ENCODE measurements at regions not wholly inside any gene's neighbourhood (a gene's known extent, or its start where the extent isn't known, plus 50 kb on each side); places are given as distances from the start of the nearest gene placed in this dataset.

- H3K27ac Mint-ChIP-seq, result no peak overlapping the region
- CTCF ChIA-PET, result no interaction called here
- TF ChIP-seq CTCF (IDR thresholded peaks at IDR 0.05), result no peak
- H3K4me1 Mint-ChIP-seq (ENCODE audit: low read depth), result peaks cover 10% of the 10 kb centered on the region
- no peaks in the 10 kb centered on the region for H3K27me3 Mint-ChIP-seq
- ATAC-seq (no peak), DNase-seq (no peak)
- H3K4me3 Mint-ChIP-seq, result no peak overlapping the region
- POLR2A ChIA-PET, result no interaction called here
- H3K36me3 Mint-ChIP-seq (ENCODE audit: low read depth), result peaks cover 1% of the 10 kb centered on the region
- H3K9me3 Mint-ChIP-seq, result no peaks in the 10 kb centered on the region
- intact Hi-C loops (cut with micrococcal nuclease), result no loop called here
These were observed 196.5 kb downstream of the FAM76B start for GRCh38 chr11:95593111-95593510.

- Mint-ChIP-seq H3K27ac (no peak overlapping the region), H3K4me1 (ENCODE audit: low read depth) (peaks cover 10% of the 10 kb centered on the region), H3K27me3 (no peaks in the 10 kb centered on the region), H3K9me3 (no peaks in the 10 kb centered on the region), H3K36me3 (ENCODE audit: low read depth) (peaks cover 1% of the 10 kb centered on the region), H3K4me3 (no peak overlapping the region)
- POLR2A ChIA-PET, result no interaction called here
- ATAC-seq, result no peak
- intact Hi-C loops (cut with micrococcal nuclease), result no loop called here
- no peak for DNase-seq
- CTCF ChIA-PET, result no interaction called here
- TF ChIP-seq CTCF (IDR thresholded peaks at IDR 0.05), result no peak
These were observed 197.1 kb downstream of the FAM76B start for GRCh38 chr11:95592471-95592870.

DNA sequence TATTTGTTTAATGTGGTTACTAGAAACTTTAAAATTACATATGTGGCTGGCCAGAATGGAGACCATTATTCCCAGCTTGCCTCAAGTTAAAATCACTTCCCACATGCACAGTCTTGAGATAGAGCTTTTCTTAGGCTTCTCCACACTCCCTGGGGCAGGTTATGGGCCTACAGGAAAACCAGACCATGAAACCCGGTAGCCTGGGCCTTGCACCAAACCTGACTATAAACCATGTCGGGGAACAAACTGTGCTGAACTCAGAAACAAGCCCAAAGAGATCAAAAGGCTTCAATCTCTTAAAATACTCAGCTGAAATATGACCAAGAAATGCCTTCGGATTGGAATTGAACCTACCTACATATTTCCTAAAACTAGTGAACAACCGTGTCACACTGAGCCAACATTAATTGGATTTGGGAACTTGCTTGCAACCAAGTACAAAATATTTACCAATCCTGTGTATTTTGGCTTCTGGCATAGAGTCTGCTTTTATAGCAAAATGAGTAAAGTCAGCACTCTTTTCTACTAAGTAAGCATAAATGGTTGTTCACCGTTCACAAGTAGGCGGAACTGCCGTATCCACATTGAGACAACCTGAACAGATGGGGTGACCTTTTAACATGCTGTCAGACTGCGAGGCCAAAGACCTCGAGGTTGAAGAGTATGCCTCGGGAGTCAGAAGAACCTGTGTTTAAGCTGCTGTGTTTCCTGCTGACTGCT is 199.5 kb downstream of the FAM76B start:
- Mint-ChIP-seq H3K36me3 (ENCODE audit: low read depth) (no peaks in the 10 kb centered on the region), H3K9me3 (no peaks in the 10 kb centered on the region), H3K4me3 (no peak overlapping the region), H3K4me1 (ENCODE audit: low read depth) (peaks cover 8% of the 10 kb centered on the region), H3K27ac (no peak overlapping the region), H3K27me3 (no peaks in the 10 kb centered on the region)
- intact Hi-C loops (cut with micrococcal nuclease), result no loop called here
- ChIA-PET POLR2A (no interaction called here), CTCF (interaction anchor here (1.9 kb wide), 1 partner anchor 115 kb away, joined by 7 read pairs; no protein-coding TSS in a partner anchor)
- TF ChIP-seq CTCF (IDR thresholded peaks at IDR 0.05), result no peak
- DNase-seq (no peak), ATAC-seq (no peak)

DNA sequence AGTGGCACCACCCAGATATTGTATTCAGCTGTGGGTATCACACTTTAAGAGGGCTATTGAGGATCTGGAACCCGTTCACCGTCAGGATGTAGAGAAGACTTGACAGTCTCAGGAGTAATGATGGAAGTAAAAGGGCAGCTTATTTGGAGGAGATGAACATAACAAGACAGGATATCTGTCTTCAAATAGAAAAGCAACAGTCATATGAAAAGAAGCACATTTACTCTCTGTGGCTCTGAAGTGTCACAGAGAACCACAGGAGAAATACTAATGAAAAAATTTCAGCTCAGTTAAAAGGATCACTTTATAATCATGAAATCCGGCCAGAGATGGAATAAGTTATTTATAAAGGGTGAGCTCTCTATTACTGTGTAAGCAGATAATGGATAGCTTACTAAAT is 200.8 kb downstream of the FAM76B start:
- no peaks in the 10 kb centered on the region for H3K27me3 Mint-ChIP-seq
- ChIA-PET CTCF (interaction anchor here (0.9 to 2.3 kb wide), 3 partner anchors 13 to 117 kb away, joined by 3 to 9 read pairs (median 3); no protein-coding TSS in a partner anchor), POLR2A (interaction anchor here (0.6 kb wide), 1 partner anchor 111 kb away, joined by 3 read pairs; no protein-coding TSS in a partner anchor)
- no peaks in the 10 kb centered on the region for H3K36me3 Mint-ChIP-seq (ENCODE audit: low read depth)
- no peak for TF ChIP-seq CTCF (IDR thresholded peaks at IDR 0.05)
- no peak overlapping the region for H3K4me3 Mint-ChIP-seq
- ATAC-seq (no peak), DNase-seq (no peak)
- H3K27ac Mint-ChIP-seq, result no peak overlapping the region
- H3K9me3 Mint-ChIP-seq, result peaks cover 2% of the 10 kb centered on the region
- H3K4me1 Mint-ChIP-seq (ENCODE audit: low read depth), result peaks cover 14% of the 10 kb centered on the region
- intact Hi-C loops (cut with micrococcal nuclease), result no loop called here

DNA sequence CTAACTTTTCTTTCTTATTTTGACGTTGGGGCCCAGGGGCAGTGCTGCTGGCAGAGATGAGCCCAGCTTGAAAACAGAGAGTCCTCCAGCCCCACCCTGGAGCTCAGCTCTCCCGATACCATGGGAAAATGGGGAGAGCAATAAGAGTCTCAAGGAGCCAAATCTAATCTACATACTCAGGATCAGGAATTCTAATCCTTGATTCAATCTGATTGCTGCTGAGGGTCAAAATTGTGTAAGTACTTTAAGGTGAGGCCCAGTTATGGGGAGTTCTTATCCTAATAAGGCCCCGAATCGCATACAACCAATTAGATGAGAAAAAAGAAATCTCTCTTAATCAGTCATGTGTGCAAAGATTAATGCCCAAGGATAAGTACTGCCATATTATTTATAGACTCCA is 202.9 kb downstream of the FAM76B start:
- Mint-ChIP-seq H3K4me1 (ENCODE audit: low read depth) (peaks cover 14% of the 10 kb centered on the region), H3K27me3 (no peaks in the 10 kb centered on the region), H3K36me3 (ENCODE audit: low read depth) (no peaks in the 10 kb centered on the region), H3K4me3 (no peak overlapping the region), H3K27ac (no peak overlapping the region), H3K9me3 (peaks cover 2% of the 10 kb centered on the region)
- no peak for ATAC-seq
- ChIA-PET CTCF (no interaction called here), POLR2A (no interaction called here)
- intact Hi-C loops (cut with micrococcal nuclease), result no loop called here
- DNase-seq, result no peak
- no peak for TF ChIP-seq CTCF (IDR thresholded peaks at IDR 0.05)
